Adrenal gland (tissue), 9 donors: ENCODE measurements at regions not wholly inside any gene's neighbourhood (a gene's known extent, or its start where the extent isn't known, plus 50 kb on each side); places are given as distances from the start of the nearest gene placed in this dataset.

Experiments used
- DNase-seq, 7 donors: peaks; one replicate each; pipeline ENCODE4 v3.0.0-alpha.2; 2019 to 2020
- H3K27ac ChIP-seq, 5 donors: fragments of 200-600 bp; sonication (generic) in 4 of 5; 1 replicate in 3 of 5; 2 replicates in 2 of 5; pipeline versions ENCODE4 v1.5.1 to v1.8.0; 2016 to 2020; ENCODE audit warnings: mild to moderate bottlenecking in 1 of 5
- H3K27me3 ChIP-seq: fragments of 200-600 bp; 2 replicates; pipeline ENCODE4 v1.8.0; 2021
- H3K36me3 ChIP-seq, 2 donors: fragments of 200-600 bp; replicated peaks in 1 of 2; 1 replicate in 1 of 2; 2 replicates in 1 of 2; pipeline versions ENCODE4 v1.5.1 to v1.8.0; 2018 to 2022
- H3K4me1 ChIP-seq, 2 donors: fragments of 200-600 bp; replicated peaks in 1 of 2; 1 replicate in 1 of 2; 2 replicates in 1 of 2; pipeline versions ENCODE4 v1.5.1 to v1.8.0; 2018 to 2021
- H3K4me3 ChIP-seq, 4 donors: fragments of 200-600 bp; sonication (generic) in 3 of 4; one replicate each; pipeline ENCODE4 v1.5.1; 2016 to 2018
- H3K9me3 ChIP-seq, 3 donors: fragments of 200-600 bp; sonication (generic) in 1 of 3; replicated peaks in 1 of 3; 1 replicate in 2 of 3; 2 replicates in 1 of 3; pipeline versions ENCODE4 v1.5.1 to v1.8.0; 2016 to 2021
- POLR2A ChIP-seq, 2 donors: fragments of 450-650 bp; IDR thresholded peaks; one replicate each; pipeline ENCODE4 v1.6.1; 2017; ENCODE audit warnings: antibody characterized with exemption in 2 of 2, mild to moderate bottlenecking in 2 of 2, moderate library complexity in 1 of 2
- WGBS, 4 donors: extraction: QIAGEN DNeasy Blood & Tissue Kit in 2 of 4; methylation state at CpG; one replicate each; pipeline versions ENCODE4 v1.1.5 to v1.1.7; 2013 to 2017; 5-methylcytosine and 5-hydroxymethylcytosine counted together
- intact Hi-C, 2 donors: fragments of 100-400 bp; cut with DNase I; formaldehyde crosslinking; loops; one replicate each; pipeline versions ENCODE4 v1.14.1 to v1.15.0; 2022 to 2023
- TF ChIP-seq, protein P1 (sequence below), 6 experiments: fragments of 450-650 bp in 4 of 6; fragments of 200-600 bp in 2 of 6; sonication (generic) in 1 of 6; IDR thresholded peaks; 1 replicate in 5 of 6; 2 replicates in 1 of 6; pipeline versions ENCODE4 v1.5.1 to v1.8.0; 2016 to 2021; ENCODE audit warnings: antibody characterized with exemption in 6 of 6, mild to moderate bottlenecking in 2 of 6, moderate library complexity in 1 of 6
- donor health status: healthy with polysubstance abuse.
- donor health status: Bipolar disorder and iron deficiency.
- donor health status: DM: yes; HTN: yes; CAD: no.
- donor health status: DM: no; HTN: no; CAD: no.
- donor health status: DM: no; HTN: no; CAD: no.

DNA sequence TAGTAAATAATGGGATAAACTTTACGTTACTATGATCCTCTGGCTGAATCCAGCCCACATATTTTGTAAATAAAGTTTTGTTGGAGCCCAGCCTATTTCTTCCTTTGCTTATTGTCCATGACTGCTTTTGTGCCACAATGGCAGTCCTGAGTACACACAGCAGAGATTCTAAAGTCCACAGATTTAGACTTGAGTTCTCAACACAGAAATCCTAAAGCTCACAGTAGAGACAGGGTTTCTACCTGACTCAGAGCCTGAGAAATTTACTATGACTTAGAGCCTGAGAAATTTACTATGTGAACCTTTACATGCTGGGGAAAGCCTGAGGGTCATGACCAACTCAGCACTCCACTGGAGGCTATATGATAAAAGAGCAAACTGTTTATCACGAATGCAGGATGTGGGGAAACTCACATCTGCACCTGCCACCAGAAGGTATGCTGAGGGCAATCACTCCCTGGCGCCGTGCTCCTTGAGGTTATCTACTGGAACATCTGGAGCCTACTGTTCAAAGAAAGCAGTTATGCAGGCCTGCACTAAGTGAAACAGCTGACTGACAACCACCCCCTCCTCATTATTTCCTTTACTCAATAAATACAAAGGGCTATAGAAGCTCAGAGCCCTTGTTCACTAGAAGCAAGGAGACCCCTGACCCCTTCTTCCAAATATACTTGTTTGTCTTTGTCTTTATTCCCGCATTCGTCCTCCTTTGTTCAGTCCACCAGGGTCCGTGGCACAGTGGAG lies 52.6 kb upstream of the BICD1 start:
- no peak for TF ChIP-seq POLR2A (IDR thresholded peaks at IDR 0.05)
- TF ChIP-seq, protein P1, sequence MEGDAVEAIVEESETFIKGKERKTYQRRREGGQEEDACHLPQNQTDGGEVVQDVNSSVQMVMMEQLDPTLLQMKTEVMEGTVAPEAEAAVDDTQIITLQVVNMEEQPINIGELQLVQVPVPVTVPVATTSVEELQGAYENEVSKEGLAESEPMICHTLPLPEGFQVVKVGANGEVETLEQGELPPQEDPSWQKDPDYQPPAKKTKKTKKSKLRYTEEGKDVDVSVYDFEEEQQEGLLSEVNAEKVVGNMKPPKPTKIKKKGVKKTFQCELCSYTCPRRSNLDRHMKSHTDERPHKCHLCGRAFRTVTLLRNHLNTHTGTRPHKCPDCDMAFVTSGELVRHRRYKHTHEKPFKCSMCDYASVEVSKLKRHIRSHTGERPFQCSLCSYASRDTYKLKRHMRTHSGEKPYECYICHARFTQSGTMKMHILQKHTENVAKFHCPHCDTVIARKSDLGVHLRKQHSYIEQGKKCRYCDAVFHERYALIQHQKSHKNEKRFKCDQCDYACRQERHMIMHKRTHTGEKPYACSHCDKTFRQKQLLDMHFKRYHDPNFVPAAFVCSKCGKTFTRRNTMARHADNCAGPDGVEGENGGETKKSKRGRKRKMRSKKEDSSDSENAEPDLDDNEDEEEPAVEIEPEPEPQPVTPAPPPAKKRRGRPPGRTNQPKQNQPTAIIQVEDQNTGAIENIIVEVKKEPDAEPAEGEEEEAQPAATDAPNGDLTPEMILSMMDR (IDR thresholded peaks at IDR 0.05): no peak
- WGBS, 4 donors: 88 to 95% (median 92%) methylated on average over 6 to 7 of the region's 7 CpGs
- Histone ChIP-seq H3K27ac (no peak overlapping the region), H3K27me3 (no peaks in the 10 kb centered on the region), H3K36me3 (no peaks in the 10 kb centered on the region), H3K4me1 (no peaks in the 10 kb centered on the region), H3K4me3 (no peak overlapping the region), H3K9me3 (no peaks in the 10 kb centered on the region)
- intact Hi-C loops: loop anchor here in 1 of 2 donors (10.0 kb wide), 1 partner anchor 399 kb away; the partner anchor contains the start of gene ETFBKMT
- no peak for DNase-seq
